ENCODE measurements at regions not wholly inside any gene's neighbourhood (a gene's known extent, or its start where the extent isn't known, plus 50 kb on each side); places are given as distances from the start of the nearest gene placed in this dataset.

DNA sequence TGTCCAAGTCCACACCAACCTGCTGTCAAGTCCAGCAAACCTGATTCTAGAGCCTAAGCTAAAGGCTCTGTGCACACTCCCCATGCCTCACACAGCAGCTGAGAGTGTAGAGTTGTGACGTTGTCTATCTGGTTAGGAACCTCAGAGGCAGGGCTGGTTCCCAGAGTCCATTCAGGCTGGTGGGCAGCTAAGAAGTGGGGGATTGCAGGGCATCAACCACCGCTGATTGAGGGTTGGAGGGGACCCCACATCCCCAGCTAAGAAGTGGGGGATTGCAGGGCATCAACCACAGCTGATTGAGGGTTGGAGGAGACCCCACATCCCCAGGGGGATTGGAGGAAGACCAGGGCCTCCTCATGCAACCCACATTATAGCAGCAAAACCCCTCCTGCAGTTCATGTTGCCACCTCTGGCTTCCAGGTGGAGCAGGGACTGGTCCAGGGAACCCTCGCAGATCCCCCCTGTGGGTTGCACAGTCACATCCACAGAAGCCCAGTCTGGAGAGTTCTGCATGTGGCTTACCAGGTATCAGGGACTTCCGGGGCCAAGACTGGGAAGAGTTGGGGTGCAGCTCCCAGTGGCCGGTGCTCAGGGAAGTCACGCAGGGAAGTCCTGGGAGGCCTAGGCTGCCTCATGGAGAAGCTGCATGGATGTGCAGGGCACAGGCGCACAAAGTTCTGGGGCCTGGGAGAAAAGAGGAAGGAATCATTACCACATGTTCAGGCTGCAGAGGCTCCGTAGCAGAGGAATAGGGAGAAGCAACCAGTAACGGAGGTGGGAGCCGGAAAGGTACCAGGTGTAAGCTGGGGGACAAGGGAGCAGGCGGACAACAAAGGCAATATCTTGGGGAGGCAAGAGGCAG is 71.4 kb upstream of the PCSK6 start:
- Histone ChIP-seq H3K27me3 (ENCODE audit: insufficient read depth, insufficient read length) (no peaks in the 10 kb centered on the region), H3K9ac (ENCODE audit: insufficient read length, low read depth) (no peak overlapping the region), H3K9me3 (ENCODE audit: insufficient read depth, low read length) (no peaks in the 10 kb centered on the region), H3K4me3 (ENCODE audit: insufficient read length, low read depth) (no peak overlapping the region), H3K36me3 (ENCODE audit: insufficient read depth, insufficient read length, low read length) (no peaks in the 10 kb centered on the region), H3K4me1 (ENCODE audit: insufficient read depth, insufficient read length) (peaks cover 5% of the 10 kb centered on the region)
- no peak for DNase-seq (ENCODE audit: low read depth, low spot score)
- TF ChIP-seq ZNF274 (IDR thresholded peaks at IDR 0.05; ENCODE audit: low read depth, low read length) (no peak), SUZ12 (IDR thresholded peaks at IDR 0.05; ENCODE audit: extremely low read depth, insufficient read depth, insufficient read length) (no peak), YY1 (IDR thresholded peaks at IDR 0.05; ENCODE audit: insufficient read depth, insufficient read length) (no peak)

DNA sequence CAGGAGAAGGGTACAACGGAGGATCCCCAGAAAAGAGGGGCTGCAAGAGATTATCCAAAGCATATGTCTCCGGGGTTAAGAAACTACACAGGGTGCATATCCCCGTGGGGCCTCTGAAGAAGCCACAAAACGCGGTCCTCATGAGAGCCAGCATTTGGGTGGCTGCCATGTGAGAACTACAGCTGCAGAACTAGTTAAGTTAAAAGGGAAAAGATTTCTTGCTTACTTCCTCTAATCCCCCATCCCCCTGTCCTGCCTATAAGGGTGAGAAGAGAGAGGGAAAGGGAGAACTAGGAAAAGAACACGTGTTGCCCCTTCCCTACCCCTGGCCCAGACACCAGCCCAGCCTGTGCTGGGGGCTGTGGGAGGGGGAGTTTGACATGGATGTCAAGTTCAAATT is 70.4 kb upstream of the PCSK6 start:
- H3K9ac ChIP-seq (ENCODE audit: insufficient read length, low read depth): no peak overlapping the region
- no peak for DNase-seq (ENCODE audit: low read depth, low spot score)
- no peaks in the 10 kb centered on the region for H3K9me3 ChIP-seq (ENCODE audit: insufficient read depth, low read length)
- TF ChIP-seq YY1 (IDR thresholded peaks at IDR 0.05; ENCODE audit: insufficient read depth, insufficient read length) (no peak), ZNF274 (IDR thresholded peaks at IDR 0.05; ENCODE audit: low read depth, low read length) (no peak), SUZ12 (IDR thresholded peaks at IDR 0.05; ENCODE audit: extremely low read depth, insufficient read depth, insufficient read length) (no peak)
- H3K4me1 ChIP-seq (ENCODE audit: insufficient read depth, insufficient read length): peaks cover 5% of the 10 kb centered on the region
- no peaks in the 10 kb centered on the region for H3K36me3 ChIP-seq (ENCODE audit: insufficient read depth, insufficient read length, low read length)
- no peak overlapping the region for H3K4me3 ChIP-seq (ENCODE audit: insufficient read length, low read depth)
- H3K27me3 ChIP-seq (ENCODE audit: insufficient read depth, insufficient read length): no peaks in the 10 kb centered on the region

DNA sequence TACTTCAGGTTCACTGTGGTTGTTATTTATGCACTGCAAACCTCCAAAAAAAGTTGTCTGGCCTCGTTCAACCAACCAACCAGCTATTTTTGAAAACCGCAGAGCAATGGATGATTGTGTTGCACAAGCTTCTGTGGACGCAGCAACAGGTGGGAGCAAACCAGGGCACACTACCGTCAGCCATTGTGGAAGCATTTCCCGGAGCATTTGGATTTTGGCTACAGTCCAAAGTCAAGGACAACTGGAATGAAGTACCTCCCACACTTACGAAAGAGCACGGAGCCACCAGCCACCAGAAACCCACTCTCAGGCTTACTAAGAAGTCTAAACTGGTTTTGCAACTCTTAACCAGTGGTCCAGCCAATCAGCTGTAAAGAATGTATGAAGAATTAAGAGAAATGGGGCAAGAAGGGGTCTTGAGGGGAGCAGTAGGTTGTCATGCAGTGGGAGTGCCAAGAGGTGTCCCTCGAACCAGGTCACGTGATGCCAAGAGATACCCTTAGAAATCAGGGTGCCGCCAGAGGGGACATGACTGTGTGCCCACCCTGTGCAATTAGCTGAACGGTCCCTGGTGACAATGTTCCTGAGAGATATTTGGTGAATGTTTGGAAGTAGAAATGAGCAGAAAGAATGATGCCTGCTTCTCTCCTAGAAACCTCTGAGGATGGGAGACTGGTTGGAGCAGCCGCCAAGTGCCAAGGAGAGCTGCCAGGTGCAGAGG is 68.9 kb upstream of the PCSK6 start:
- TF ChIP-seq YY1 (IDR thresholded peaks at IDR 0.05; ENCODE audit: insufficient read depth, insufficient read length) (no peak), SUZ12 (IDR thresholded peaks at IDR 0.05; ENCODE audit: extremely low read depth, insufficient read depth, insufficient read length) (no peak), ZNF274 (IDR thresholded peaks at IDR 0.05; ENCODE audit: low read depth, low read length) (no peak)
- H3K9me3 ChIP-seq (ENCODE audit: insufficient read depth, low read length): no peaks in the 10 kb centered on the region
- no peak overlapping the region for H3K9ac ChIP-seq (ENCODE audit: insufficient read length, low read depth)
- no peak overlapping the region for H3K4me3 ChIP-seq (ENCODE audit: insufficient read length, low read depth)
- peaks cover 5% of the 10 kb centered on the region for H3K4me1 ChIP-seq (ENCODE audit: insufficient read depth, insufficient read length)
- DNase-seq (ENCODE audit: low read depth, low spot score): no peak
- no peaks in the 10 kb centered on the region for H3K36me3 ChIP-seq (ENCODE audit: insufficient read depth, insufficient read length, low read length)
- no peaks in the 10 kb centered on the region for H3K27me3 ChIP-seq (ENCODE audit: insufficient read depth, insufficient read length)

DNA sequence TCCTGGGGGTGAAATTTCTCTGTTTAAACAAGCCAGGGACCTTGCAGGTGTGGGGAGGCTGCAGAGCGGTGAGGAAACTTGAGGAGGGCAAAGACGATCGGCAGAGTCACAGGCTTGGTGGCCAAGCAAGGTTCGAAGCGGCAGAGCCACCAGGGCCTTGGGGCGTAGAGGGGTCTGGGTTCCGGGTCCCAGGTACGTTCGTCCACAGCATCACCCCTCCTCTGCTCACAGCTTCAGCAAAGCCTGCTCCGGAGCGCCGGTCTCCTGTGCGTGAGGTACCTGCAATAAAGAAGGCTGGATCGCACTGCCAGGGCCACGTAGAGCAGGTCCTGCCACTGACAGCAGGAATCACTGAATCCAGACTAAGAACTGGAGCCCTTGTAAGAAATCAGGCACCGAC is 66.8 kb upstream of the PCSK6 start:
- Histone ChIP-seq H3K9ac (ENCODE audit: insufficient read length, low read depth) (no peak overlapping the region), H3K36me3 (ENCODE audit: insufficient read depth, insufficient read length, low read length) (no peaks in the 10 kb centered on the region), H3K27me3 (ENCODE audit: insufficient read depth, insufficient read length) (no peaks in the 10 kb centered on the region), H3K9me3 (ENCODE audit: insufficient read depth, low read length) (no peaks in the 10 kb centered on the region), H3K4me1 (ENCODE audit: insufficient read depth, insufficient read length) (peaks cover 10% of the 10 kb centered on the region), H3K4me3 (ENCODE audit: insufficient read length, low read depth) (no peak overlapping the region)
- no peak for TF ChIP-seq ZNF274 (IDR thresholded peaks at IDR 0.05; ENCODE audit: low read depth, low read length)
- DNase-seq (ENCODE audit: low read depth, low spot score): no peak

DNA sequence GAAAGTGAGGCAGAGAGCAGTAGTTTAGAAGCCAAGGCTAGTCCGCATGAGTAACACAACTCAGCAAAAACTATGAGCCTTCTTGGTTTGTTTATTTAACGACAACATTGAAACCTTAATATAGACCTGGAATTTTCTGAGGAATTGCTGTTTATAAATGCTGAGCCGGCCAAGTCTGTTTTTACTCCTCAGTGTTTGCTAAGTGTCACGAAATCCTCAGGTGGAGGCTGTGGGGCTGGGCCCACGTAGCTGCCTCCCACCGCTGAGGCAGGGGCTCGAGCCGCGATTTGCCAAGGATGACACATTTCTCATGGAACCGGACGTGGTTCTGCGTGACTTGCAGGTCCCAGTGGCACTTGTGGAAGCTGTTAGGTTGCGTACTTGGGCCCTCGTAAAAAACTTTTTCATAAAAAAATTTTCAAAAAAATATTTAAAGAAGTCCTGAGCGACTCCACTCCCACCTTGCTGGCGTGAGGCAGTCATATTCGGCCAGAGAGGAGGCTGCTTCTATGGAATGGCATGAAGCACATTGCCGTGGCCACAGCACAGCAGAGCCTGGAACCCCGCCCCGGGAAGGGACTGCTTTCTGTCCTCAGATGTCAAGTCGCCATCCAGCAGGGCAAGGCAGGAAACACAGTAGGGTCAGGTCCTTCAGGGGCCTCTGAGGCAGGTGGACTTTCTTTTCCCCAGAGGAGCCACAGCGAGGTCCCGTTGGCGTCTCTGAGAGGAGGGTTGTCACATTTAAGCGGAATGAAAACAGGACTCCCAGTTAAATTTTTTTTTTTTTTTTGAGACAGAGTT is 64.8 kb upstream of the PCSK6 start:
- Histone ChIP-seq H3K9me3 (ENCODE audit: insufficient read depth, low read length) (no peaks in the 10 kb centered on the region), H3K4me3 (ENCODE audit: insufficient read length, low read depth) (no peak overlapping the region), H3K36me3 (ENCODE audit: insufficient read depth, insufficient read length, low read length) (no peaks in the 10 kb centered on the region), H3K4me1 (ENCODE audit: insufficient read depth, insufficient read length) (peaks cover 10% of the 10 kb centered on the region), H3K9ac (ENCODE audit: insufficient read length, low read depth) (no peak overlapping the region), H3K27me3 (ENCODE audit: insufficient read depth, insufficient read length) (no peaks in the 10 kb centered on the region)
- no peak for DNase-seq (ENCODE audit: low read depth, low spot score)
- TF ChIP-seq ZNF274 (IDR thresholded peaks at IDR 0.05; ENCODE audit: low read depth, low read length) (no peak), SUZ12 (IDR thresholded peaks at IDR 0.05; ENCODE audit: extremely low read depth, insufficient read depth, insufficient read length) (no peak), YY1 (IDR thresholded peaks at IDR 0.05; ENCODE audit: insufficient read depth, insufficient read length) (no peak)

DNA sequence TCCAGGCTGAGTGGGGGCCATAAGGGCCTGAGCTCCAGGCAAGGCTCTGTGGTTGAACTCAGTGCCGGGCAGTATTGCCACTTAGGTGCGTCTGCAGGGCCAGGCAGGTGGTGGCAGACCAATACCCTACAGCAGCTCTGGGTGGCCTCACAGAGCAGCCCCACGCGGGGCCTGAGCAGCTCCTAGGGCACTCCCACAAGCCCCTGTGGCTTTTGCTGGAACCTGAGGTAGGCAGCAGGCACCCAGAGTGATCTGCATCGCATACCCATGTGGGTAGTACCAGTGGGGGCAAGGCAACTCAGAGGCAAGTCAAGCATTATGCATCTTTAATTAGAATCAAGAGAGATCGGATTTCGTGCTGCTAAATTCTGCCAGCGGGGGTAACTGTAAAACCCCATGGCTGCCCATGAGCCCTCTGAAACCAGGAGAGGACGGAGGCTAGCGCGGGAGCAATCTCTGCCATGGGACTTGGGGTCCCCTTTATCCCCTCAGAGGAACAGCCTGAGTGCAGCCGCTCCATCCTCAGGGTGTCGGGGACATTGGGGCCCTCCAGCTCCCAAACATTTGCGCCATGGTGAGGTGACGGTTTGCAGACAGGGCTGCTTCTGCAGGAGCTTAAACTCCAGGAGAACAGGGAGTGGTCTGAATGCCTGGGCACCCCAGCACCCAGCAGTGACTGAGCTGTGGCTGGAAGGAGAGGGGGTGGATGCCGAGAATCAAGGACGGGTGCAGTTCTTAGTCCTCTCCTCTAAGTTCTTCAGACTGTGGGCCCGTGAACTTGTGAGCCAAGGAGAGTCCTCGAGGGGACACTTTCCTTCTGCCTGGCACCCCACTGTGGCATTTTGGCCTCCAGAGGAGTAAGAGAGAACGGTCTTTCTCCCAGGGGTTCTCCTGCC is 62.4 kb upstream of the PCSK6 start:
- peaks cover 10% of the 10 kb centered on the region for H3K4me1 ChIP-seq (ENCODE audit: insufficient read depth, insufficient read length)
- no peaks in the 10 kb centered on the region for H3K9me3 ChIP-seq (ENCODE audit: insufficient read depth, low read length)
- H3K4me3 ChIP-seq (ENCODE audit: insufficient read length, low read depth): no peak overlapping the region
- H3K36me3 ChIP-seq (ENCODE audit: insufficient read depth, insufficient read length, low read length): no peaks in the 10 kb centered on the region
- H3K27me3 ChIP-seq (ENCODE audit: insufficient read depth, insufficient read length): no peaks in the 10 kb centered on the region
- no peak for TF ChIP-seq ZNF274 (IDR thresholded peaks at IDR 0.05; ENCODE audit: low read depth, low read length)
- TF ChIP-seq SUZ12 (IDR thresholded peaks at IDR 0.05; ENCODE audit: extremely low read depth, insufficient read depth, insufficient read length): no peak
- no peak for TF ChIP-seq YY1 (IDR thresholded peaks at IDR 0.05; ENCODE audit: insufficient read depth, insufficient read length)
- no peak for DNase-seq (ENCODE audit: low read depth, low spot score)
- no peak overlapping the region for H3K9ac ChIP-seq (ENCODE audit: insufficient read length, low read depth)
